Hippocampal formation (tissue), 2 donors: ENCODE measurements at regions not wholly inside any gene's neighbourhood (a gene's known extent, or its start where the extent isn't known, plus 50 kb on each side); places are given as distances from the start of the nearest gene placed in this dataset.

Experiments used
- DNase-seq, 2 donors: peaks; one replicate each; lab custom pipeline; 2025; lab: John Stamatoyannopoulos, UW

DNA sequence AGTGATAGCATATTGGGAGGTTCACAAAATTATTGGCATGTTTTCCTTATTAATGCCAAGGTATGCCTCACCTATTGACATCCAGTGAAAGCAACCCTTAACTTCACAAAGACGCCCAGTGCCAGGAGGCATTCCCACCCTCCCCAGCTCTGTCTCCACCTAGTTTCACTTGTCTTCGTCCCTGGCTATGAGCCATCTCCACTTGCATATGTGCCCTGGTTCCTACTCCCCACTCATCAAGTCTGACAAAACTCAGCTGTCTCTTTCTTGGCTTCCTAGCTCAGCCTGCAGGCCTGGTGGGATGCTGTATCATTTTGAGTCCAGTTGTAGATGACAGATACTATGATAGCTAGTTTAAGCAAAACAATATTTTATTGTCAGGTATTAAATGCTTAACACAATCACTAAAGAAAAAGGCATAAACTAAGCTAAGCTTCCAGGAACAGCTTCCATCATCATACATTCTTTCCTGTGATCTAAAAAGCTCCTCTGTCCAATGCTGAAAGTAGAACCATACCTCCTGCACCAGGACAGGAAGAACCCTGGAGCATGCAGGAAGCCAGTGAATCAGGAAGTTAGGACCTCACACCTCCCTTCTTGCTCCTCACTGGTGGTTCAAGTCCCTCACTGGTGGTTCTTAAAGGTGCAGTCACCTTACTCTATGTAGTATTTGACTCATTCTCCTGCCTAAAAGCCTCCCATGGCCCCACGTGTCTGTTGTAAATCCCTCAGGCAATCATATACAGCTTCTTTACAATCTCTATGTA, 410.3 kb upstream of the RASGEF1B start:
- no peak for DNase-seq

DNA sequence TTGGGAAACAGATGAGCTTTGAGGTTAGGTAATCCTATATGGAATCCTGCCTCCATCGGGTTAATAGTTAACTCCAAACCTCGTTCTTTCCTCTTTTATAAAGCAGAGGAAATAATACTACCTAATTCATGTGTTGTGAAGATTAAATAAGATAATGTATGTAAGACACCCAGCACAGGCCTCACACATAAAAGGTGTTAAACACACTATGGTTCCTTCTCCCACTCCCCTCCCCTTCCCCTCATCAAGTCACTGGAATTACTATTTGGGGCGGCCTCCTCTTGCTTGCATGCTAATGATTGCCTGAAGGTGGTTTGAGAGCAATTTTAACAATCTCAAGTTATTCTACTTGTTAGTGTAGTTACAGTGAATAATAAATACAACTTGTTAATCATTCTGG, 404.4 kb upstream of the RASGEF1B start:
- DNase-seq: no peak

DNA sequence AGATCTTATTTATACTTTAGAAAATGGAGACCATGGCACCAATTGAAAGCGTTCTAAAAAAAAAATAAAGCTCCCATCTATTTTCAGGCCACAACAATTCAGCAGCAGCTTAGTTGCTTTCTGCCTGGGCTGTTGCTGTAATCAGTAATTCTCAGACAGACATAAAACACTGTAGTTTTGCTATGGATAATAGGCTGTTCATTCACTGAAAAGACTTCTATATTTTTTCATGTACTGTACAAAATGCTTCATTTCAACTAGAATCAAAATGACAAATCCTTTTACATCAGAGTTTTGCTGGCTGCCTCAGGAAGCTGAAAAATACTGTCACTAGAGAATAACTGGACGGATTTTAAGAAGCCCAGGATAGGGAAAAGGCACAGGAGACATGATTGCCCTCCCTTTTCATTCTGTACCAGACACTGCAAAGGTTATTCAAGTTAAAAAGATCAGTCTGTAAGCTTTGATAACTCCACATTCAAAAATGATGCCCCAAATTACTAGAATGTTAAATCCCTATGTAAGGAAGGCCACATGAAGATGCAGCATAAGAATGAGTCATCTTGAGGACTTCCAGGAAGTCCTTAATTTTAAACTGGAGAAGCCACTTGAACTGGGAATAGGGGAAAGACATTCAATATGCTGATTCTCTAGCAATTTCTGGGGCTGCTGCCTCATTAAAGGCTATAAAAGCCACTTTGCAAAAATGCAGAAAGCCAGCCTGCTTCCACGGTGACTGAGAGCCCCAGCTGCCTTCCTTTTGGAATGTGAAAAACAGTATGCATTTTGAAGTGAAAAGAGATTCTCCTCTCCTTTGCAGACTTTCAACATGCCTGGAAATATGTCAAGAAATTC, 403.2 kb upstream of the RASGEF1B start:
- DNase-seq: no peak

DNA sequence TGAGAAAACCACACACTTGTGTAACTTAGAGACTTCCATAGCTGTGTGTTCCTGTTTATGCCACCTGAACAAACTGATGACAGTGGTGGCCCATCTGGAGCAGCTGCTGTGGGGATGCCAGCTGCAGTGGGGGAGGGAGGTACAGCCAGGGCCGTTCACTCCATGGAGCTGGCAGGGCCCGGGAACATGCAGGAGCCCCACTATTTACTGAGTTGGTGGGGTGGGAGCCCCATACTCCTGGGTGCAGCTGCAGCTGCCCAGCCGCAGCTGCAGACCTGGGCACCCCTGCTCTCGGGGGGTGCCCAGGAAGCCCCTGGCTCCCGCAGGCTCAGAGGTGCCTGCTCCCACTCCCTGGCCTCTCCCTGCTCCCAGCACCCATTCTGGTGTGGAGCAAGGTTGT, 398.6 kb upstream of the RASGEF1B start:
- no peak for DNase-seq

GRCh38 chr4:81860111-81860510, 388.4 kb upstream of the RASGEF1B start:
- no peak for DNase-seq

- DNase-seq: no peak
These were observed 382.7 kb upstream of the RASGEF1B start for GRCh38 chr4:81854406-81854805.

- DNase-seq: no peak
These were observed 380.5 kb upstream of the RASGEF1B start for GRCh38 chr4:81852031-81852715.

DNA sequence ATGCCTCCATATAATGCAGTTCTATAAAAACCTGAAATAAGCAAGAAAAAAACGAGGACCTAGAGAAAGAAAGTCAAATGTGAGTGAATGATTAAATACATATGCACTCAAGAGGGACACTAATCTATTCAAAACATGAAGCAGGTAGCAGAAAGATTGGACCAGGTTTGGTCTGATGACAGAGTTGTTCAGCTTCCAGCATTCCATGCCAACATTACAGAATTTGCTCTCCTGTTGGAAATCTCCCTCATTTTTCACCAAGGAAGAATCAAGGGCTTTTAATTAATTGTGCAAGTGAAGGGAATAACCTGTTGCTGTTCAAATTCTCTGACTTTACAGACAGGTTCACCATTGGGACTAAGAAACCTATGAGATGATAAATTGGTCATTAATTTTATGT, 379.0 kb upstream of the RASGEF1B start:
- DNase-seq: no peak

GRCh38 chr4:81845761-81846160, 374.1 kb upstream of the RASGEF1B start:
- no peak for DNase-seq

DNA sequence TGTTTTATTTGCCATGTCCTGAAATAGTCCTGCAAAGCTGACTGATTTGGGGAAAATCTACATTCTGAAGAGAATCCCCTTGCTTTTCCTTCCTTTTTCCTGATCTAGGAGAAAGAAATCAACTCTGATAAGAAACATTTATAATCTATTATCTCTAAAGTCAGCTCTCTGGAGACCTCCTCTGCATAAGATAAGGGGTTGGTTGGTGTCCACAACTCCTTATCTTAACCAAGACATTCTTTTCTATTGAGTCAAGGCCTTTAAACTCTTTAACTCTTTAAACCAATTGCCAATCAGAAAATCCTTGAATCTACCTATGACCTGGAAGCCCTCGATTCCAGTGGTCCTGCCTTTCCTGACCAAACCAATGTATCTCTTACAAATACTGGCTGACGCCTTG, 373.6 kb upstream of the RASGEF1B start:
- DNase-seq: no peak

DNA sequence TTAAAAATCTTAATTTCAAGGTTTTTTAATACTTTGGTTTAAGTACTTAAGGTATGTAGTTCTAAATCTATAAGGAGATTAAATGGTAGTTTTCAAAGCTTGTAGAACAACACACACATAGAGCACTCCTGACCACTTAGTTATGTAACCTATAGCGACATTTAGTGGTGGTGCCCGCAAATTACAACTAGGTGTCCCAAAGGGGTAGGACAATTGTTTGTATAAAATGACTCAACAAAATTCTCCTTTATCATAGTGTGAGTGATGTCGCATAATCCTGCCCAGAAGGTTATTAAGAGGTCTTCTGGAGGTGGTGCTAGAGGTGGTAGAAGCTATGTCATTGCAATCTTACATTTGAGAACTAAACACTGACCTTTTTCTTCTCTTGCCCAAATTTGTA, 373.0 kb upstream of the RASGEF1B start:
- DNase-seq: peak; percentile 26 to 86

DNA sequence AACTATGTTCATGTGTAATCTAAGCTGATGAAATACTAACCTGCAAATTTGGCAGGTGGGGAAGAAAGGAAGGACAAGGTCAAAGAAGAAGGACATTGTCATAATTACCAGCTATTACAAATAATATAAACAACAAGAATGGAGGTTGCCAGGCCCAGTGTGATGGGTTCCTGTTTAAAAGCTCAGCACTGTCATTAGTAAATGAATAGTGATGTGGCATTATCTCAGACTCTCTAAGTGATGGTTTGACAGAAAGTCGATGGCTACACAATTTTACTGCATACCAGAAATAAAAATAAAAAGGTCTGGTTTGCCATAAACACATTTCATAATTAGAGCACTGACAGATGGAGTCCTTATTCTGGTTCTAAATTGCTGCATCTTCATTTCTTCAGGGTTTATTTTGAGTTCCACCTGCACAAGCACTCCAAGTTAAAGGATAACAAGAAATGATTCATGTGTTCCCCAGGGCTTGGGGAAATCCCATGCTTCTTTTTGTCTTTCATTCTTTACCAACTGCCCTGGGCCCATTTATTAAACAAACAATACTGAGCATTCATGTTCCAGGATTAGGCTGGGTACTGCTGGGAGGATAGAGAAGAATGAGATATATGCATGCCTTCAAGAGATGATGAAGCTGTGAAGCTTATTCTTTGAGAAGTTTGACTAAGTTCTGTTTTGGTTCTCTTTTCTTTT, 367.8 kb upstream of the RASGEF1B start:
- DNase-seq: no peak

GRCh38 chr4:81838586-81838985, 366.9 kb upstream of the RASGEF1B start:
- DNase-seq: no peak

DNA sequence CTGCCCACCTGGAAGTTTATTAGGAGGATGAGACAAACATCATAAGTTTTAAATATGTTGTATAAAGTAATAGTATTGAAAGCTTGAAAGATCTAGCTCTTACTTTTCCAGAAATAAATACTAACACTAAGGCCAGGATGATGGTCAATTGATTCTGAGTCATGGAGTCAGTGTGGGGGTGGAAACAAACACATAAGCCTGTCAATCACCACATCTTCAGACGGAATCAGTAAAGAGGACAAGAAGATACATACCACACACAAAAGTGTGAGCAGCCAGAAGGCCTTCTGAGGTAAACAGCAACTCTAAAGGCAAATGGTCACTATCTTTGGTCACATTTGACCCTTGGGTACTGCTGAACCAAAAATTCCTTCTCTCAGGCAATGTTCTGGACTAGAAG, 365.0 kb upstream of the RASGEF1B start:
- DNase-seq: no peak

DNA sequence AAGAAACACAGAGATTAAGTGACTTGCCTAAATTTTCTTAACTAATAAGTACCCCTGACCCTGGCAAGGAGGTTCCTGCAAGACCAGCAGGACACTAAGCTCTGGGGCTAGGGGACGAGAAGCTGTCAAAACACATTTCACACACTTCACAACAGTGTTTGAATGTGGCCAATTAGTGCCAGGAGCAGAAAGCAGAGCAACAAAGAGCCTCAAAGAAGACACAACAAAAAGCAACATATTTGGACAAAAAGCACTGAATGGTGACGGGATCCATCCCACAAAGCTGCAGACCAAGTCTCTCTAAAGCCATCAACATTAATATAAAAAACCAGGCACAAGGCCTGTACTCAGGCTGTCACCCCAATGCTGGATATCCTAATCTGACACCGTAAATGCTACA, 361.9 kb upstream of the RASGEF1B start:
- DNase-seq: no peak

DNA sequence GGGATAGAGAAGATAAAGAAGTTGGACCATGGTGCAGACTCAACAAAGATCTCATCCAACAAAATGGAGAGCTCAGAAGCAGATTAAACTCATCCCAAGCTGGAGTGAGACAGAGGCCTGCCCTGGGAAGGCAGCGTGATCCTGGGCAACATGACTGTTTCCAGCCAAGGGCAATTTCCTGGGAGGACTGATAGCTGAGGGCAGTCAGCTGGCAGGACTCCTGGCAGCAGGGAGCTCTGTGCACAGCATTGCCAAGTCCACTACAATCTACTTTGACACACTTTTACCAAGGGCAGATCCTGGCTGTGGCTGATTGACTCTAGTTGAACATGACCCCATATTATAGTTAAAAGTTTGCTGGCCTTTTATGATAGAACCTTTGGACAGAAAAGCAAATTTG, 357.3 kb upstream of the RASGEF1B start:
- DNase-seq: no peak

GRCh38 chr4:81827577-81828202, 356.0 kb upstream of the RASGEF1B start:
- no peak for DNase-seq

- no peak for DNase-seq
These were observed 355.2 kb upstream of the RASGEF1B start for GRCh38 chr4:81826817-81827424.

GRCh38 chr4:81826335-81826734, 354.6 kb upstream of the RASGEF1B start:
- no peak for DNase-seq

- DNase-seq: no peak
These were observed 346.7 kb upstream of the RASGEF1B start for GRCh38 chr4:81818385-81818920.
